Breast epithelium (tissue), 4 donors: ENCODE measurements at regions not wholly inside any gene's neighbourhood (a gene's known extent, or its start where the extent isn't known, plus 50 kb on each side); places are given as distances from the start of the nearest gene placed in this dataset.

Experiments used
- DNase-seq, 2 donors: peaks; one replicate each; pipeline ENCODE4 v3.0.0-alpha.2; 2019; ENCODE audit warnings: low spot score in 2 of 2
- H3K27ac ChIP-seq, 2 donors: fragments of 200-600 bp; sonication (generic) in 1 of 2; one replicate each; pipeline ENCODE4 v1.5.1; 2016 to 2019; ENCODE audit warnings: mild to moderate bottlenecking in 1 of 2
- H3K27me3 ChIP-seq, 2 donors: fragments of 200-600 bp; sonication (generic) in 1 of 2; one replicate each; pipeline versions ENCODE4 v1.5.1 to v1.6.0; 2017 to 2019; ENCODE audit warnings: control low read depth in 1 of 2, mild to moderate bottlenecking in 1 of 2
- H3K36me3 ChIP-seq: fragments of 200-600 bp; one replicate; pipeline ENCODE4 v1.5.1; 2019
- H3K4me1 ChIP-seq, 2 donors: fragments of 200-600 bp; sonication (generic); one replicate each; pipeline ENCODE4 v1.5.1; 2016 to 2019; ENCODE audit warnings: control low read depth in 1 of 2
- H3K4me3 ChIP-seq, 3 donors: fragments of 200-600 bp; sonication (generic); 1 replicate in 2 of 3; 2 replicates in 1 of 3; pipeline ENCODE4 v1.5.1; 2016 to 2019; ENCODE audit warnings: mild to moderate bottlenecking in 3 of 3, moderate library complexity in 2 of 3
- H3K9me3 ChIP-seq, 2 donors: fragments of 200-600 bp; sonication (generic) in 1 of 2; one replicate each; pipeline ENCODE4 v1.5.1; 2016 to 2019; ENCODE audit warnings: control low read depth in 1 of 2
- POLR2A ChIP-seq: fragments of 450-650 bp; IDR thresholded peaks from one replicate; pipeline ENCODE4 v1.6.1; 2016; ENCODE audit warnings: antibody characterized with exemption, mild to moderate bottlenecking, moderate library complexity
- POLR2AphosphoS5 ChIP-seq, 3 donors: sonication (generic); formaldehyde crosslinking; IDR thresholded peaks; one replicate each; pipeline ENCODE4 v1.6.1; 2017; ENCODE audit warnings: antibody characterized with exemption in 3 of 3
- intact Hi-C: fragments of 100-400 bp; cut with DNase I; formaldehyde crosslinking; loops from one replicate; pipeline ENCODE4 v1.15.1; 2023; ENCODE audit warnings: low total_unique reads
- TF ChIP-seq, protein P1 (sequence below), 3 donors: fragments of 450-650 bp; IDR thresholded peaks; one replicate each; pipeline ENCODE4 v1.5.1; 2016 to 2017; ENCODE audit warnings: antibody characterized with exemption in 3 of 3, mild to moderate bottlenecking in 3 of 3, moderate library complexity in 3 of 3

DNA sequence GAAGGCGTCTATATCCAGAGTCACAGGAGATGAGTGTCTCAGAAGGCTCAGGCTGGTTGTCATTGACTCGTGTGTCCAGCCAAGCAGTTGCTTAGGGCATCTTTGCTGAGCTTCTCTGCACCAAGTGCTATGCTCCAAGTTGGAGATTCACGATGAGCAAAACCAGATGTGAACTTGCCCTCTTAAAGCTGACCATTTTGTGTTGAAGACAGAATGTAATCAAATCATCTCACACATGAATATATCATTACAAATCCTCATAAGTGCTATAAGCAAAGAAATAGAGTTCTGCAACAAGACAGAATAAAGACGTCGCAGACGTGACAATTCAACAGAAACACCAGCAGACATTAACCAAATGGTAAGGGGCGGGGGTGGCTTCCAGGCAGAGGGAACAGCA is 103.9 kb downstream of the ALDH8A1 start:
- no peaks in the 10 kb centered on the region for H3K4me1 ChIP-seq

DNA sequence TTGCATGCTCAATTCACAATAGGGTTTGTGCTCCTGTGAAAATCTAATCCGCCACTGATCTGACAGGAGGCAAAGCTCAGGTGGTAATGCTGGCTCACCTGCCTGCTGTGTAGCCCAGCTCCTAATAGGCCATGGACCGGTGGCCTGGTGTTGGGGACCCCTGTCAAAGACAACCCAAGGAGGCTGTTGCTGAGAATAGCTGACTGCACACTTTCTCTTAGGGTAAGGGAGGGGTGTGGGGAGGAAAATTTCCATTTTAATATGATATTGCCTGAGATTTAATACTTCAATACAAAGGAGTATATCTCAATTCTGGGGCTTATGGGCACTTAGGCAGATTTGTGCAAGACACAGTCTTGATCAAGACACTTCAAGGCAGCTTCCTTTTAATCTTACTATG is 105.8 kb downstream of the ALDH8A1 start:
- Histone ChIP-seq H3K27me3 (no peaks in the 10 kb centered on the region), H3K36me3 (no peaks in the 10 kb centered on the region), H3K27ac (no peak overlapping the region), H3K4me1 (no peaks in the 10 kb centered on the region), H3K4me3 (no peak overlapping the region), H3K9me3 (no peaks in the 10 kb centered on the region)
- TF ChIP-seq POLR2A (no peak), POLR2AphosphoS5 (IDR thresholded peaks at IDR 0.05) (no peak)
- TF ChIP-seq, protein P1, sequence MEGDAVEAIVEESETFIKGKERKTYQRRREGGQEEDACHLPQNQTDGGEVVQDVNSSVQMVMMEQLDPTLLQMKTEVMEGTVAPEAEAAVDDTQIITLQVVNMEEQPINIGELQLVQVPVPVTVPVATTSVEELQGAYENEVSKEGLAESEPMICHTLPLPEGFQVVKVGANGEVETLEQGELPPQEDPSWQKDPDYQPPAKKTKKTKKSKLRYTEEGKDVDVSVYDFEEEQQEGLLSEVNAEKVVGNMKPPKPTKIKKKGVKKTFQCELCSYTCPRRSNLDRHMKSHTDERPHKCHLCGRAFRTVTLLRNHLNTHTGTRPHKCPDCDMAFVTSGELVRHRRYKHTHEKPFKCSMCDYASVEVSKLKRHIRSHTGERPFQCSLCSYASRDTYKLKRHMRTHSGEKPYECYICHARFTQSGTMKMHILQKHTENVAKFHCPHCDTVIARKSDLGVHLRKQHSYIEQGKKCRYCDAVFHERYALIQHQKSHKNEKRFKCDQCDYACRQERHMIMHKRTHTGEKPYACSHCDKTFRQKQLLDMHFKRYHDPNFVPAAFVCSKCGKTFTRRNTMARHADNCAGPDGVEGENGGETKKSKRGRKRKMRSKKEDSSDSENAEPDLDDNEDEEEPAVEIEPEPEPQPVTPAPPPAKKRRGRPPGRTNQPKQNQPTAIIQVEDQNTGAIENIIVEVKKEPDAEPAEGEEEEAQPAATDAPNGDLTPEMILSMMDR (IDR thresholded peaks at IDR 0.05): no peak
- no peak for DNase-seq
- intact Hi-C loops: no loop called here

More for the DNA sequence above, 103.9 kb downstream of the ALDH8A1 start:
- DNase-seq: no peak
- H3K27me3 ChIP-seq: no peaks in the 10 kb centered on the region
- intact Hi-C loops: no loop called here
- no peaks in the 10 kb centered on the region for H3K9me3 ChIP-seq
- no peaks in the 10 kb centered on the region for H3K36me3 ChIP-seq
- no peak for TF ChIP-seq POLR2A
- TF ChIP-seq POLR2AphosphoS5 (IDR thresholded peaks at IDR 0.05): no peak
- TF ChIP-seq, protein P1 (IDR thresholded peaks at IDR 0.05): no peak
- no peak overlapping the region for H3K27ac ChIP-seq
- H3K4me3 ChIP-seq: no peak overlapping the region

DNA sequence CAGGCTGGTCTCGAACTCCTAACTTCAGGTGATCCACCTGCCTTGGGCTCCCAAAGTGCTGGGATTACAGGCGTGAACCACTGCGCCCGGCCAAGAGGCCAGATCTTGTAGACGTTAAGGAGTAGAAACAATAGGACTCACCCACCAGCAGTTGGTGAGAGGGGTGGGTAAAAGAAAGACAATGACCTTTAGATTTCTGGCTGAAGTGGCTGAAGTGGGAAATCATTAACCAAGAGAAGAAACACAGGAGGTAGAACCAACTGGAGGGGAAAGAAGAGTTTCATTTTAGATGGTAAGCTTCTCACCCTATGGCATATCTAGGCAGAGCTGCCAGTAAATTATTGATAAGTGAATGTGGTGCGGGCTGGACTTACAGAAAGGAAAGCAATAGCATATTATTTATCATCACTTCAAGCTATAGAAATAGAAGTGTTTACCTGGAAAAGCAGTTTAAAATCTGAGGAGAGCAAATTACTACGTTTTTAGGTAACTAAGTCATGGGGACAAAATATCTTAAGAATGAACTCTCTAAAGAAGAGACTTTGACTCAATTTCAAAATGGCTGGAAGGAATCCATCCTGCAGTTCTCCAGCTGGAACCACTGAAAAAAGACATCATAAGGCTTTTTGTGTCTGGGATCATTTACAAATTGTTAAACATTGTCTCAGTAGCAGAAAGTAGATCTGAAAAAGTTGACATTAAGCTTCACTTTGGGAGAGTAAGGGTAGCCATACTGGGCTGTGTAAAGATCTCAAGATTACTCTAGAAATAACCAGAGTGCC is 109.6 kb downstream of the ALDH8A1 start:
- no peaks in the 10 kb centered on the region for H3K27me3 ChIP-seq
- H3K9me3 ChIP-seq: no peaks in the 10 kb centered on the region
- DNase-seq: no peak
- intact Hi-C loops: no loop called here
- no peak for TF ChIP-seq POLR2A
- TF ChIP-seq POLR2AphosphoS5 (IDR thresholded peaks at IDR 0.05): no peak
- TF ChIP-seq, protein P1 (IDR thresholded peaks at IDR 0.05): no peak
- H3K4me1 ChIP-seq: no peaks in the 10 kb centered on the region
- no peaks in the 10 kb centered on the region for H3K36me3 ChIP-seq
- H3K4me3 ChIP-seq: no peak overlapping the region
- H3K27ac ChIP-seq: no peak overlapping the region

DNA sequence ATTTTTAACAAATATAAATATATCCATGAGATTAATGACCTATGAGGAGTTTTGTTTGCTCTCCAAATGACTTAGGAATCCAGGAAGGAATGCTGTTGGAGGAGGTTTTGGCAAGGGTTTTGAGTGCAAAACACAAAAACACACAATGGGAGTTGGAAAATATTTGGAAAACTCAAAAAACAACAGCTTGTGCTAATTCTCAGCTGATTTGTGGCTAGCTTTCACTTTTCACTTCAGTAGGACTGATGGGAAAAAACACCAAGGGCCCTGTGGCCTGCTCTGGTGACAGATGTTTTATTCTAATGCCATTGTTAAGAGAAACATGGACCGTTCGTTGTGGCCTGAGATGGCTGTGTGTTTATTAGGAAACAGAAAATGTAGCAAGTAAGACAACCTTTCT is 113.9 kb downstream of the ALDH8A1 start:
- no peaks in the 10 kb centered on the region for H3K4me1 ChIP-seq
- TF ChIP-seq POLR2AphosphoS5 (IDR thresholded peaks at IDR 0.05) (no peak), POLR2A (no peak)
- TF ChIP-seq, protein P1 (IDR thresholded peaks at IDR 0.05): no peak
- H3K4me3 ChIP-seq: no peak overlapping the region
- H3K36me3 ChIP-seq: no peaks in the 10 kb centered on the region
- no peaks in the 10 kb centered on the region for H3K27me3 ChIP-seq
- H3K27ac ChIP-seq: peak overlapping the region in 1 of 2 donors; percentile 46
- DNase-seq: no peak
- intact Hi-C loops: no loop called here
- H3K9me3 ChIP-seq: no peaks in the 10 kb centered on the region

DNA sequence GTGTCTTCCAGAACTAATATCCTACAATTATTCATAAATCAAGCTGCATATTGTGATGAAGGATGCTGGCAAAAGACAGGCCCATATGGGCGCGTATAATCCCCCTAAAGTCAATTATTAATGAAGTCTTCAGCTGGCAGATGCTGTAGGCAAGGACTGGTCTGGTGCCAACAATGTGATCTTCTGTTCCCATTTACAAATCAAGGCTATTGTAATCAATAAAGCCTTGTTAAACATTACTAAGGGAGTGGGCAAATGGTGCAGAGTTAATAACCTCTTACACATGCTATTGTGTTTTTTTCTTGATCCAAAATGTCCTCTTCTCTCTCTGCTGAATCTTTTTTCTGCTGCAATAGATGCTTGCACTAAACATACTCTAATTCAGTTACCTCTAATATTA is 119.0 kb downstream of the ALDH8A1 start:
- Histone ChIP-seq H3K9me3 (no peaks in the 10 kb centered on the region), H3K27ac (no peak overlapping the region), H3K36me3 (no peaks in the 10 kb centered on the region), H3K4me3 (no peak overlapping the region), H3K4me1 (peaks cover 0 to 7% of the 10 kb centered on the region in 2 donors), H3K27me3 (no peaks in the 10 kb centered on the region)
- TF ChIP-seq, protein P1 (IDR thresholded peaks at IDR 0.05): no peak
- TF ChIP-seq POLR2AphosphoS5 (IDR thresholded peaks at IDR 0.05) (no peak), POLR2A (no peak)
- intact Hi-C loops: no loop called here
- no peak for DNase-seq
